Heart right ventricle (tissue), 16 donors: ENCODE measurements at regions not wholly inside any gene's neighbourhood (a gene's known extent, or its start where the extent isn't known, plus 50 kb on each side); places are given as distances from the start of the nearest gene placed in this dataset.

ENCODE experiments used
- ATAC-seq, 8 donors: fragments of 200-7000 bp; cut with Tn5 transposase; one replicate each; pipeline ENCODE4 v1.9.1; 2020; ENCODE audit warnings: mild to moderate bottlenecking in 8 of 8, moderate library complexity in 8 of 8, moderate number of reproducible peaks in 1 of 8
- DNase-seq, 2 donors: peaks; one replicate each; pipeline ENCODE4 v3.0.0-alpha.2; 2020
- H3K27ac ChIP-seq, 10 donors: fragments of 200-600 bp; sonication (generic) in 2 of 10; one replicate each; pipeline versions ENCODE4 v1.5.0 to v1.8.0; 2020 to 2022; ENCODE audit warnings: mild to moderate bottlenecking in 3 of 10
- H3K27me3 ChIP-seq, 7 donors: fragments of 200-600 bp; one replicate each; pipeline ENCODE4 v1.8.0; 2021 to 2022; ENCODE audit warnings: mild to moderate bottlenecking in 2 of 7
- H3K36me3 ChIP-seq, 9 donors: fragments of 200-600 bp; sonication (generic) in 1 of 9; one replicate each; pipeline versions ENCODE4 v1.5.0 to v1.8.0; 2020 to 2022; ENCODE audit warnings: mild to moderate bottlenecking in 2 of 9
- H3K4me1 ChIP-seq, 9 donors: fragments of 200-600 bp; sonication (generic) in 1 of 9; one replicate each; pipeline versions ENCODE4 v1.5.0 to v1.8.0; 2020 to 2022; ENCODE audit warnings: mild to moderate bottlenecking in 4 of 9
- H3K4me3 ChIP-seq, 10 donors: fragments of 200-600 bp; sonication (generic) in 2 of 10; one replicate each; pipeline versions ENCODE4 v1.5.0 to v1.8.0; 2020 to 2022; ENCODE audit warnings: mild to moderate bottlenecking in 7 of 10, moderate library complexity in 2 of 10
- H3K9me3 ChIP-seq, 11 donors: fragments of 200-600 bp in 10 of 11; sonication (generic) in 2 of 11; one replicate each; pipeline versions ENCODE4 v1.5.0 to v1.8.0; 2013 to 2022; ENCODE audit warnings: mild to moderate bottlenecking in 2 of 11, control low read depth in 1 of 11, moderate library complexity in 1 of 11
- WGBS, 2 donors: extraction: QIAGEN DNeasy Blood & Tissue Kit; methylation state at CpG; one replicate each; pipeline ENCODE4 v1.1.7; 2013; ENCODE audit warnings: inconsistent platforms in 1 of 2; 5-methylcytosine and 5-hydroxymethylcytosine counted together
- intact Hi-C, 10 donors: fragments of 100-400 bp; cut with DNase I; formaldehyde crosslinking; loops; one replicate each; pipeline versions ENCODE4 v1.11.1 to v1.14.2; 2022
- TF ChIP-seq, protein P1 (sequence below), 9 donors: fragments of 200-600 bp; sonication (generic) in 2 of 9; IDR thresholded peaks; one replicate each; pipeline versions ENCODE4 v1.5.0 to v1.8.0; 2021 to 2022; ENCODE audit warnings: antibody characterized with exemption in 9 of 9, mild to moderate bottlenecking in 5 of 9, moderate library complexity in 1 of 9
- donor health status: Arrhythmogenic right ventricular cardiomyopathy.
- donor health status: ischemic (EF 13 %, LVEDD 7.1; RV severe dilation, severe dysfunction).
- donor health status: healthy with polysubstance abuse.
- donor health status: DM: no; HTN: yes; CAD: no.
- donor health status: DM: no; HTN: no; CAD: no.
- donor health status: ischemic (EF 25% LVEDD 6.9; RV normal size, moderate dysfunction).
- donor health status: ischemic (EF 25% LVEDD 5.7; RV mildly dilated, moderate dysfunction).
- donor health status: healthy.
- donor health status: DM: yes; HTN: yes; CAD: no.
- donor health status: Ischemic cardiomyopathy.
- donor health status: ischemic (EF 35%, LVEDD 5.7; RV mildly dilated, moderate dysfunction).
- donor health status: nonischemic (EF 11% LVEDD 7.7; RV severe dilation, severe dysfunction).
- donor health status: DM: yes; HTN: yes; CAD: no.
- donor health status: PGD.
- donor health status: ischemic (EF 29% LVEDD 5.4; RV normal size, mild dysfunction).
- donor health status: nonischemic (EF 23%, LVEDD 6.1; RV moderate dilation, normal function).

DNA sequence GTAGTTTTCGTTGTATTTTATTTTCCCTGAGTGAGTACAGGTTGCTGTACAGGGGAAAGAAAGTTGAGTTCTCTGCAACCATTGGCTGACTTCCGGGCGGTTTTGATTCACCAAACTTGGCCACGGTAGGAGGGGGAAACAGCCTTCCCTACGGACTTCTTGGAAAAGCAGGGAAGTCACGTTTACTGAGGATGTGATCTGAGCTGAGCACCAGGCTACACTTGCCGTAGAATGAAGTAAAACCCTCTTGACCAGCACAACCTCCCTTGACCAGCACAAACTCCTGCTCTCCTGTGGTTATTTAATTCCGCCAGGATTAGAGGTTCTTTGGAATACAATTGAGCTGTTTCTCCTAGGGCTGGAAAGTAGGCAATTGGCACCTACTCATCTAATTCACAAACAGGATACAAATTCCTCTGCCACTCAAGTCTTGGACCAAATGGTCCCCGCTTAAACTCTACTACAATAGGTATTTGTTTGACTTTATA, 242.0 kb upstream of the RBFOX1 start:
- H3K4me3 ChIP-seq = no peak overlapping the region
- peak in 1 of 8 donors; percentile 33 for ATAC-seq
- H3K36me3 ChIP-seq = no peaks in the 10 kb centered on the region
- TF ChIP-seq, protein P1, sequence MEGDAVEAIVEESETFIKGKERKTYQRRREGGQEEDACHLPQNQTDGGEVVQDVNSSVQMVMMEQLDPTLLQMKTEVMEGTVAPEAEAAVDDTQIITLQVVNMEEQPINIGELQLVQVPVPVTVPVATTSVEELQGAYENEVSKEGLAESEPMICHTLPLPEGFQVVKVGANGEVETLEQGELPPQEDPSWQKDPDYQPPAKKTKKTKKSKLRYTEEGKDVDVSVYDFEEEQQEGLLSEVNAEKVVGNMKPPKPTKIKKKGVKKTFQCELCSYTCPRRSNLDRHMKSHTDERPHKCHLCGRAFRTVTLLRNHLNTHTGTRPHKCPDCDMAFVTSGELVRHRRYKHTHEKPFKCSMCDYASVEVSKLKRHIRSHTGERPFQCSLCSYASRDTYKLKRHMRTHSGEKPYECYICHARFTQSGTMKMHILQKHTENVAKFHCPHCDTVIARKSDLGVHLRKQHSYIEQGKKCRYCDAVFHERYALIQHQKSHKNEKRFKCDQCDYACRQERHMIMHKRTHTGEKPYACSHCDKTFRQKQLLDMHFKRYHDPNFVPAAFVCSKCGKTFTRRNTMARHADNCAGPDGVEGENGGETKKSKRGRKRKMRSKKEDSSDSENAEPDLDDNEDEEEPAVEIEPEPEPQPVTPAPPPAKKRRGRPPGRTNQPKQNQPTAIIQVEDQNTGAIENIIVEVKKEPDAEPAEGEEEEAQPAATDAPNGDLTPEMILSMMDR (IDR thresholded peaks at IDR 0.05) = no peak
- DNase-seq = no peak
- WGBS, 2 donors = 19 to 24% methylated on average over 9 of the region's 9 CpGs
- H3K27me3 ChIP-seq = peaks cover 0 to 68% (median 14%) of the 10 kb centered on the region in 7 donors
- intact Hi-C loops = no loop called here
- no peak overlapping the region for H3K27ac ChIP-seq
- H3K9me3 ChIP-seq = no peaks in the 10 kb centered on the region
- H3K4me1 ChIP-seq = no peaks in the 10 kb centered on the region

DNA sequence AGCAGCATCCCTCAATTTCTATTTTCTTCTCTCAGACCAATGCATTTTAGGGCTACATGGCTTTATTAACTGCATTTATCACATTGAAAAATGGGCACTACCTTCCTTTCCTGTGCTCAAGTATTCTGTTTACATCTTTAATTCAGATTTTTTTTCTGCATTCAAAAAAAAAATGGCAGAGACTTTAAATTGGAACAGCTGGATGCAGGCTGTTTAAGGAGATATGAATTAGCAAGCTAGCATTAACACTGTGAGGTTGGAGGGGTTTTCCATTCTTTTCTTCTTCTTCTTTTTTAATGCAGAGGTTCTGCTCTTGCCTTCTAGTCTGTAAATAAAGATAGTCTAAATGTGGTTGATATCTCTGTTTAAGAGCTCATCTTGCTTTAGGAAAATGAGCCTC, 242.9 kb upstream of the RBFOX1 start:
- no peak for ATAC-seq
- Histone ChIP-seq H3K9me3 (no peaks in the 10 kb centered on the region), H3K36me3 (no peaks in the 10 kb centered on the region), H3K4me1 (no peaks in the 10 kb centered on the region), H3K4me3 (no peak overlapping the region), H3K27me3 (peaks cover 0 to 72% (median 14%) of the 10 kb centered on the region in 7 donors), H3K27ac (no peak overlapping the region)
- intact Hi-C loops = loop anchor here in 2 of 10 donors (5.0 to 10.0 kb wide), 2 partner anchors 1085 to 1613 kb away; no protein-coding TSS in a partner anchor
- TF ChIP-seq, protein P1 (IDR thresholded peaks at IDR 0.05) = no peak
- no peak for DNase-seq

DNA sequence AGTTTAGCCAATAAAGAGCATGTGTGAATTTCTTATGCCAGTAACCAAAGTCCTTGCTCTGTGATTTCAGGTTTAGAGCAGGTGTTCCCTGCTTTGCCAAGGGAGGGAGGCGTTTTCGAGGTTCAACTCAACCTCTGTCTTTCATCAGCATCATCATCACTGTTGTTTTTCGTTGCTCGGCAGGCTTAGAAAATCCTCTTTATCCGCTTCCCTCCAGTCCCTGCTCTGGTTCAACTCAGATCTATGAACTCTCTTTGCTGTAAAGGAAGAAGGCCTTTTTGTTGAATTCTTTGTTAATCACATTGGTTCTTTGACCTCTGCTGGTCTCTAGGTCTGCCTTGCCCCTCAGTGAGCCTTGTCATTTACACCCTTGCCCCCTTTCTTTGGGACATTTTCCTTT, 243.9 kb upstream of the RBFOX1 start:
- TF ChIP-seq, protein P1 (IDR thresholded peaks at IDR 0.05) = no peak
- H3K27me3 ChIP-seq = peaks cover 0 to 71% (median 14%) of the 10 kb centered on the region in 7 donors
- no peak for ATAC-seq
- no peak for DNase-seq
- H3K9me3 ChIP-seq = no peaks in the 10 kb centered on the region
- WGBS, 2 donors = 13 to 21% methylated on average over 5 of the region's 5 CpGs
- H3K36me3 ChIP-seq = no peaks in the 10 kb centered on the region
- no peak overlapping the region for H3K4me3 ChIP-seq
- intact Hi-C loops = loop anchor here in 2 of 10 donors (5.0 to 10.0 kb wide), 2 partner anchors 1086 to 1614 kb away; no protein-coding TSS in a partner anchor
- H3K4me1 ChIP-seq = no peaks in the 10 kb centered on the region
- H3K27ac ChIP-seq = no peak overlapping the region

DNA sequence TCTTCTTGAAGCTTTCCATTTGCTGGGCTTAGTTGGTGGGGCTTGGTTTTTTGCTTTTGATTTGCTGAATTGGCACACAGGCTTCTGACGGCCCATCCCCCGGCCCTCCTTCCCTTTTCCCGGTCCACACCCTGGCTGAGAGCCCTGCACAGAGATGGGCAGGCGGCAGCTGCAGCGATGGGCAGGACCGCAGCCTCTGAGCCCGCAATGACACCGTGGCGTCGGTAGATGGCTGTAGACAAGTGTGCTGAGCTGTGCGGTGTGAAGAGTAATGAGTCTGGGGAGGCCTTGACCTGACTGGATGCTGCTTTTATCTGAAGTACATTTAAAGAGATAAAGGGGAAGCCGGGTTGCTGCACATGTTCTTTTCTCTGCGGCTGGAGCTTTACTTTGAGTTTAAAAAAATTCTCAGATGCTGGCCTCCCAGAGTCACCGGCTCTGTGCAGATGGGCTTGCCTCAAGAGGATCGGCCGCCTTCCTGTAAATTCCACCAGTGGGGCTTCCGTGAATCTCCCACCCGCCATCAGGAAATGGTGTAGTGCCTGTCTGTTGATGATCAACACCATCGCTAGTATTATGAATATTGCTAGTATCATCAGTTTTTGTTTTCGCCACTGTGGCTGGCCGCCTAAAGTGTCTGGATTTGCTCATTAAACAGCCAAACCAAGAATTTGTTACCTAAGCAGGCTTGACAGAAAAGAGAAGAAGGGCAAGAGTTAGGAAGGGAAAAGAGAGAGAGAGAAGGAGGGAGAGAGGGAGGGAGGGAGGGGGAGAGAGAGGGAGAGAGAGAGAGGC, 245.6 kb upstream of the RBFOX1 start:
- H3K36me3 ChIP-seq = no peaks in the 10 kb centered on the region
- no peaks in the 10 kb centered on the region for H3K9me3 ChIP-seq
- no peak overlapping the region for H3K4me3 ChIP-seq
- peak in 7 of 8 donors; percentile 56 to 91 (median 75) for ATAC-seq
- intact Hi-C loops = loop anchor here in 2 of 10 donors (5.0 to 10.0 kb wide), 2 partner anchors 1088 to 1615 kb away; no protein-coding TSS in a partner anchor
- DNase-seq = peak; percentile 6 to 33
- WGBS, 2 donors = 16 to 17% methylated on average over 21 of the region's 21 CpGs
- TF ChIP-seq, protein P1 (IDR thresholded peaks at IDR 0.05) = peak in 7 of 9 donors; percentile 5 to 40 (median 37)
- peaks cover 0 to 55% (median 14%) of the 10 kb centered on the region in 7 donors for H3K27me3 ChIP-seq
- no peaks in the 10 kb centered on the region for H3K4me1 ChIP-seq
- H3K27ac ChIP-seq = no peak overlapping the region
